ENCODE measurements at regions not wholly inside any gene's neighbourhood (a gene's known extent, or its start where the extent isn't known, plus 50 kb on each side); places are given as distances from the start of the nearest gene placed in this dataset.

DNA sequence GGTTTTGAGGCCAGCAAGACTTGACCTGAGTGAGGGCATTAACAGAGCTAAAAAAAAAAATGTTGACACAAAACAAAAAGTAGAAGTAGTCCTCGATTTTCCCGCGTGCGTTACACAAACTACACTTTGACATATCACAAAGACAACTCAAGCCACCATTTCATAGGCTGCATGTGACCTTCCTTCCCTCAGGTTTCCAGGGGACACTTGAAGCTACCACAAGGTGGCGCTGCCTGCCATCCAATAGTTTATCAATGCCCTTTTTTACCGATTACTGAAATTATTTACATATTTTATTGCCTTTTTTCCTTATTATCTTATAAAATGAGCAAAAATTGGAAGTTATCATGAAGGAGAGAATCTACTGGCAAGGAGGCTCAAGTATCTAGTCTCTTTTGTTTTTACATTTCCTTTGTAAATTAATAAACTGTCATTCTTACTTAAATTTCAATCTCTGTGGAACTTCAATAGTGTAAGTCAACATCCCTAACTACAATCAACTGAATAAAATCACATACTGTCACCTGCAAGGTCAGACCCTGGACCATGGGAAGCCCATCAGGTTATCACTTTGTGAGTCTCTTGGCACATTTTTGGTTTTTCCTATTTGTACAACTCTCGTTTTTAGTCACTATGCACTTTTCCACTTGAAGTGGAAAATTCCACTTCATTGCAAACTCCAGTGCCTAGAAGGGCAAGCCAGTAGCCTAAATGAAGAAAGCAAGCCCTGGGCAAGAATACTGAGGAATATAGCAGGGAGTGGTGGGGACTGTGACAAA, 84.6 kb upstream of the CPSF6 start:
- H3K4me3 ChIP-seq (ENCODE audit: low read depth, low read length), result no peak overlapping the region
- no peak for DNase-seq (ENCODE audit: low read depth)
- TF ChIP-seq, protein P1, sequence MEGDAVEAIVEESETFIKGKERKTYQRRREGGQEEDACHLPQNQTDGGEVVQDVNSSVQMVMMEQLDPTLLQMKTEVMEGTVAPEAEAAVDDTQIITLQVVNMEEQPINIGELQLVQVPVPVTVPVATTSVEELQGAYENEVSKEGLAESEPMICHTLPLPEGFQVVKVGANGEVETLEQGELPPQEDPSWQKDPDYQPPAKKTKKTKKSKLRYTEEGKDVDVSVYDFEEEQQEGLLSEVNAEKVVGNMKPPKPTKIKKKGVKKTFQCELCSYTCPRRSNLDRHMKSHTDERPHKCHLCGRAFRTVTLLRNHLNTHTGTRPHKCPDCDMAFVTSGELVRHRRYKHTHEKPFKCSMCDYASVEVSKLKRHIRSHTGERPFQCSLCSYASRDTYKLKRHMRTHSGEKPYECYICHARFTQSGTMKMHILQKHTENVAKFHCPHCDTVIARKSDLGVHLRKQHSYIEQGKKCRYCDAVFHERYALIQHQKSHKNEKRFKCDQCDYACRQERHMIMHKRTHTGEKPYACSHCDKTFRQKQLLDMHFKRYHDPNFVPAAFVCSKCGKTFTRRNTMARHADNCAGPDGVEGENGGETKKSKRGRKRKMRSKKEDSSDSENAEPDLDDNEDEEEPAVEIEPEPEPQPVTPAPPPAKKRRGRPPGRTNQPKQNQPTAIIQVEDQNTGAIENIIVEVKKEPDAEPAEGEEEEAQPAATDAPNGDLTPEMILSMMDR (conservative IDR thresholded peaks at IDR 0.05; ENCODE audit: low read depth, low read length), result peak; percentile 96

DNA sequence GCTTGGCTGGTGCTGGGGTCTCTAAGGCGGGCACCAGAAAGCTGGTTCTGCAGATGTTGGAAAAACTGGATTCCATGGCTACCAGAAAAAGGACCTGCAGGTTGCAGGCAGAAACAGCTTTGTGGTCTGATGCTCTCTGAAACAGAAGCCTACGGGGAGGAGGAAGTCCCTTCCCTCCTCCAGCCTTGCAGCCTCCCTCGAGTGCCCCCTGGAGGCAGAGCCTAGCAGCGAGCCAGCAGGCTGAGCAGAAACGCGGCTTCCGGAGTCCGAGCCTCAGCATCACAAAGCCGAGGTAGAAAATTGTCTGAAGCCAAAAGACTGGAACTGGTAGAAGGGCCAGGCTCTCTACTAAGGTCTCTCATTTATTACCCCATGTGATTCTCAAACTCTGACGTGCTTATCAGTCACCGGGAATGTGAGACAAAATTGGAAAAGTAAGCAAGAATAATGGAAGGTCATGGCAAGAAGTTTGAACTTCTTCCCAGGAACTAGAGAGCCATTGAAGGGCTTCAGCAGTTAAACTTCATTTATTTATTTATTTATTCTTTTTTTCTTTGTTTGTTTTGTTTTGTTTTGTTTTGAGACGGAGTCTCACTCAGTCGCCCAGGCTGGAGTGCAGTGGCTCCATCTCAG, 82.2 kb upstream of the CPSF6 start:
- TF ChIP-seq, protein P1 (conservative IDR thresholded peaks at IDR 0.05; ENCODE audit: low read depth, low read length), result peak; percentile 99
- peak; percentile 23 for DNase-seq (ENCODE audit: low read depth)
- H3K4me3 ChIP-seq (ENCODE audit: low read depth, low read length), result peak overlapping the region; percentile 10

DNA sequence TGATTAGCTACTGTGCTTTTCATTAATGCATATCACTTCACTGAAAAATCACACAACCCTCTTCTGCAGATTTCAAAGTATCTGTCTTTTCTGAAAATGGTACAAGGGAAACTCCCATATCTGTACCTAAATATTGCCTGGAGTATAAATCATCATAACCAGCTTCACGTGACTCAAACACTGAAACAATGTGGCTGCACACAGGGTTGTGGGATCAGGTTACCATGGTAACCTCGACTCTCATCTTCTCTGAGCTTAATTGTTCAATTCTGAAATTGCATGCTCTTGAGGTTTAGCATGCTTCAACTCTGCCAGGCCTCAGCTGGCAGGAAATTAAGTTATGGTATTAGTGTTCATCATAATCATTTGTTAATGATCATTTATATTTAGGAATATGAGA, 77.5 kb upstream of the CPSF6 start:
- DNase-seq (ENCODE audit: low read depth), result no peak
- H3K4me3 ChIP-seq (ENCODE audit: low read depth, low read length), result no peak overlapping the region
- TF ChIP-seq, protein P1 (conservative IDR thresholded peaks at IDR 0.05; ENCODE audit: low read depth, low read length), result no peak

DNA sequence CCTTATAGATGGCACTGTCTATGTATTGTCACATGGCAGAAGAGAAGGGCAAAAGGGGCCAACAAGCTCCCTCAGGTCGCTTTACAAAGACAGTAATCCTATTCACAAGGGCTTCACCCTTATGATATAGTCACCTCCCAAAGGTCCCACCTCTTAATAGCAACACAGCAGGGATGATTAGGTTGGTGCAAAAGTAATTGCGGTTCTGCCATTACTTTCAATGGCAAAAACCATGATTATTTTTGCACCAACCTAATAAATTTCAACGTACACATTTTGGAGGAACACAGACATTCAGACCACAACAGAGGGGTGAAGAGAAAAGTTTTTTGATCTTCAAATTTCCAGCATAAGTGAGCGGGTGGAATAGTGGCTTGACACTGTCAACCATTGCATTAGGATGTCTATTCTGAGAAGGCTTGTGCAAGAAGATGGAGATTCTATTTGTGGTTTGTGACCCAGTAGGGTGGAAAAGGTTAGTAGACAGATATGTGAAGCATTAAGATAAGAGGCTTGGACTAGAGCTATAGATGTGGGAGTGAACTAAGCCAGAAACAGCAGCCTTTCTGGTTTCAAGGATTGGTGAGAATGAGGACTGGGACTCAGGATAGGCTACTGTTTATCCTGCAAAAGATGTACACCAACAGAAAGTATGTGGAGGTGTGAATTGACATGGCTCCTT, 75.5 kb upstream of the CPSF6 start:
- no peak for DNase-seq (ENCODE audit: low read depth)
- TF ChIP-seq, protein P1 (conservative IDR thresholded peaks at IDR 0.05; ENCODE audit: low read depth, low read length), result no peak
- no peak overlapping the region for H3K4me3 ChIP-seq (ENCODE audit: low read depth, low read length)

DNA sequence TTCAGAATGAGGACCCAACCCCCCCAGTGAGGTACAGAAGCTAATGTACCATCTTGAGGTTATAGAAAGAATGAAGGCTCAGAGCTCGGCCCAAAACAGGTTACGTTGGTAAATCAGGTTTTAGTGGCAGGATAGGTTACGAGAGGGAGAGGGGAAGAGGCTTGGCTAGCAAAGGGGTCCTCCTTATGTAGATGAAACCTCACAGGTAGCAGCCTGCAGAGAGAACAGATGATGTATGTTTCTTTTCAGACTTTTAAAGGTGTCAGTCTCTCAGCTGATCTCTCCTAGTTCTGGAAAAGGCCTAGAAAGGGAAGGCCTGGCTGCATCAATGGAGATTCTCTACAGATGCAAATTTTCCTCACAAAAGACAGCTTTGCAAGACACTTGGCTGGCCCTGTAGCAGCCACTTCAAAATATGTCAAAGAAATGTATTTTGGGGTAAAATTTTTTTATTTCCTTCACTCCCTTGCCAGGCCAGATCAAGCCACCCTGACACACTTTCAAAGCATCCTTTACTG, 71.7 kb upstream of the CPSF6 start:
- H3K4me3 ChIP-seq (ENCODE audit: low read depth, low read length), result no peak overlapping the region
- TF ChIP-seq, protein P1 (conservative IDR thresholded peaks at IDR 0.05; ENCODE audit: low read depth, low read length), result no peak
- no peak for DNase-seq (ENCODE audit: low read depth)

DNA sequence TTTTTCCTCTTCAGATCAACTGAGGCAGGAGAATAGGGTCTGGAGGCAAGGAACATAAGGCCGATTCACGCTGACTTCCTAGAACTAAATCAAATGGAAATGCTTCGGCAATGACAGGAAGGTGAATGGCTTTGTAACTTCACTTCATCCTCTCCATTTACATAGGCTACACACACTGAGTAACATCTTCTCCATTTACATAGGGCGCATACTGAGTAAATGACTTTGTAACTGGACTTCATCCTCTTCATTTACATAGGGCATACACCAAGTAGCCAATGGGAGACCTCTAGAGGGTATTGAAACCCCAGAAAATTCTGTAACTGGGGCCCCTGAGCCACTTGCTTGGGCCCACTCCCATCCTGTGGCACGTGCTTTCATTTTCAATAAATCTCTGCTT, 71.0 kb upstream of the CPSF6 start:
- DNase-seq (ENCODE audit: low read depth), result no peak
- TF ChIP-seq, protein P1 (conservative IDR thresholded peaks at IDR 0.05; ENCODE audit: low read depth, low read length), result no peak
- no peak overlapping the region for H3K4me3 ChIP-seq (ENCODE audit: low read depth, low read length)
